Ramos (cell line): ENCODE measurements at regions not wholly inside any gene's neighbourhood (a gene's known extent, or its start where the extent isn't known, plus 50 kb on each side); places are given as distances from the start of the nearest gene placed in this dataset.

Experiments used
- in situ Hi-C: fragments of 300-500 bp; cut with MboI; formaldehyde crosslinking; loops from one replicate; pipeline ENCODE4 v1.14.3; 2022; ENCODE audit warnings: low sequenced_read_pairs; ENCODE audit not compliant: unreplicated experiment

- in situ Hi-C loops: no loop called here
Measured at GRCh38 chr13:69459346-69459745, 648.3 kb upstream of the ATXN8OS start.

- in situ Hi-C loops: no loop called here
Measured at GRCh38 chr13:69458013-69458412, 649.6 kb upstream of the ATXN8OS start.

GRCh38 chr13:69450245-69450644 lies 657.4 kb upstream of the ATXN8OS start:
- in situ Hi-C loops: no loop called here

GRCh38 chr13:69425235-69425634 lies 682.4 kb upstream of the ATXN8OS start:
- in situ Hi-C loops: no loop called here

GRCh38 chr13:69423844-69424243 lies 683.8 kb upstream of the ATXN8OS start:
- in situ Hi-C loops: no loop called here

- in situ Hi-C loops: no loop called here
Measured at GRCh38 chr13:69418319-69418718, 689.3 kb upstream of the ATXN8OS start.

GRCh38 chr13:69410761-69411160 lies 696.9 kb upstream of the ATXN8OS start:
- in situ Hi-C loops: no loop called here

- in situ Hi-C loops: no loop called here
Measured at GRCh38 chr13:69391756-69392155, 715.9 kb upstream of the ATXN8OS start.

- in situ Hi-C loops: no loop called here
Measured at GRCh38 chr13:69389899-69390298, 717.7 kb upstream of the ATXN8OS start.

- in situ Hi-C loops: no loop called here
Measured at GRCh38 chr13:69373747-69374425, 733.7 kb upstream of the ATXN8OS start.

GRCh38 chr13:69363360-69363759 lies 744.3 kb upstream of the ATXN8OS start:
- in situ Hi-C loops: no loop called here

- in situ Hi-C loops: no loop called here
Measured at GRCh38 chr13:69331245-69331644, 776.4 kb upstream of the ATXN8OS start.

GRCh38 chr13:69324090-69324886 lies 783.3 kb upstream of the ATXN8OS start:
- in situ Hi-C loops: no loop called here

GRCh38 chr13:69319656-69320055 lies 788.0 kb upstream of the ATXN8OS start:
- in situ Hi-C loops: no loop called here

GRCh38 chr13:69315039-69315438 lies 792.6 kb upstream of the ATXN8OS start:
- in situ Hi-C loops: no loop called here

- in situ Hi-C loops: no loop called here
Measured at GRCh38 chr13:69306766-69307165, 800.9 kb upstream of the ATXN8OS start.

GRCh38 chr13:69300131-69300530 lies 807.5 kb upstream of the ATXN8OS start:
- in situ Hi-C loops: no loop called here

- in situ Hi-C loops: no loop called here
Measured at GRCh38 chr13:69296130-69296529, 811.5 kb upstream of the ATXN8OS start.

- in situ Hi-C loops: no loop called here
Measured at GRCh38 chr13:69292789-69293425, 814.7 kb upstream of the ATXN8OS start.

GRCh38 chr13:69291292-69291906 lies 816.2 kb upstream of the ATXN8OS start:
- in situ Hi-C loops: no loop called here

- in situ Hi-C loops: no loop called here
Measured at GRCh38 chr13:69288026-69288425, 819.6 kb upstream of the ATXN8OS start.
